WTC11 (cell line): ENCODE measurements at regions not wholly inside any gene's neighbourhood (a gene's known extent, or its start where the extent isn't known, plus 50 kb on each side); places are given as distances from the start of the nearest gene placed in this dataset.

Experiments used
- CBFB ChIP-seq: sonication (generic); formaldehyde crosslinking; IDR thresholded peaks from 2 replicates; pipeline ENCODE4 v1.8.1; 2022; ENCODE audit warnings: mild to moderate bottlenecking, low read depth, missing genetic modification reagents
- CTCF ChIP-seq: fragments of 200-600 bp; IDR thresholded peaks from 2 replicates; pipeline ENCODE4 v1.8.0; 2022; ENCODE audit warnings: antibody characterized with exemption
- E2F1 ChIP-seq: sonication (generic); formaldehyde crosslinking; IDR thresholded peaks from 2 replicates; pipeline ENCODE4 v1.8.0; 2022; ENCODE audit warnings: mild to moderate bottlenecking, missing genetic modification reagents
- GRHL2 ChIP-seq: fragments of 250-450 bp; sonication (Bioruptor Pico); IDR thresholded peaks from 2 replicates; pipeline ENCODE4 v1.8.0; 2022; ENCODE audit warnings: mild to moderate bottlenecking, moderate library complexity; ENCODE audit not compliant: insufficient replicate concordance, severe bottlenecking
- HMGXB4 ChIP-seq: sonication (generic); formaldehyde crosslinking; IDR thresholded peaks from 2 replicates; pipeline ENCODE4 v1.8.1; 2023; ENCODE audit warnings: mild to moderate bottlenecking, moderate library complexity, missing genetic modification reagents
- JUN ChIP-seq: sonication (generic); formaldehyde crosslinking; IDR thresholded peaks from 2 replicates; pipeline ENCODE4 v1.8.0; 2023; ENCODE audit warnings: mild to moderate bottlenecking, missing genetic modification reagents
- MYBL2 ChIP-seq: sonication (generic); formaldehyde crosslinking; IDR thresholded peaks from 2 replicates; pipeline ENCODE4 v1.8.1; 2023; ENCODE audit warnings: mild to moderate bottlenecking, moderate library complexity, missing genetic modification reagents
- SMAD3 ChIP-seq: sonication (generic); formaldehyde crosslinking; IDR thresholded peaks from 2 replicates; pipeline ENCODE4 v1.8.0; 2022; ENCODE audit warnings: missing genetic modification reagents, mild to moderate bottlenecking, borderline replicate concordance
- TCF7 ChIP-seq: sonication (generic); formaldehyde crosslinking; IDR thresholded peaks from 2 replicates; pipeline ENCODE4 v1.8.0; 2022; ENCODE audit warnings: mild to moderate bottlenecking, low read depth, missing genetic modification reagents, moderate library complexity
- TEAD1 ChIP-seq: sonication (generic); formaldehyde crosslinking; IDR thresholded peaks from 2 replicates; pipeline ENCODE4 v1.8.0; 2022; ENCODE audit warnings: mild to moderate bottlenecking, missing genetic modification reagents
- USF1 ChIP-seq: sonication (generic); formaldehyde crosslinking; IDR thresholded peaks from 2 replicates; pipeline ENCODE4 v1.8.0; 2022; ENCODE audit warnings: mild to moderate bottlenecking, missing genetic modification reagents
- ZNF423 ChIP-seq: fragments of 250-450 bp; sonication (Bioruptor Pico); IDR thresholded peaks from 2 replicates; pipeline ENCODE4 v2.1.2; 2022; ENCODE audit warnings: mild to moderate bottlenecking, moderate library complexity
- ZNF532 ChIP-seq: fragments of 250-450 bp; sonication (Bioruptor Pico); IDR thresholded peaks from 2 replicates; pipeline ENCODE4 v1.9.0; 2021; ENCODE audit warnings: mild to moderate bottlenecking, borderline replicate concordance
- ZNF671 ChIP-seq: fragments of 250-450 bp; sonication (Bioruptor Pico); IDR thresholded peaks from 2 replicates; pipeline ENCODE4 v1.8.0; 2021; ENCODE audit warnings: mild to moderate bottlenecking

GRCh38 chr10:78616125-78616695, 452.6 kb upstream of the ZMIZ1 start:
- TF ChIP-seq TEAD1 (CRISPR knock-in tag) (no peak), CTCF (no peak), ZNF671 (CRISPR knock-in tag) (no peak), E2F1 (no peak), CBFB (CRISPR knock-in tag) (no peak), JUN (no peak), USF1 (CRISPR knock-in tag) (no peak), TCF7 (CRISPR knock-in tag) (no peak), ZNF423 (CRISPR knock-in tag) (no peak), MYBL2 (no peak), SMAD3 (CRISPR knock-in tag) (no peak), HMGXB4 (no peak), GRHL2 (CRISPR knock-in tag) (no peak), ZNF532 (CRISPR knock-in tag) (no peak)
